T-helper 2 cell (primary cell): ENCODE measurements at regions not wholly inside any gene's neighbourhood (a gene's known extent, or its start where the extent isn't known, plus 50 kb on each side); places are given as distances from the start of the nearest gene placed in this dataset.

Experiments used
- DNase-seq, 5 experiments: peaks; one replicate each; pipeline versions ENCODE4 v3.0.0 to v3.0.0-alpha.2; 2012 to 2022

DNA sequence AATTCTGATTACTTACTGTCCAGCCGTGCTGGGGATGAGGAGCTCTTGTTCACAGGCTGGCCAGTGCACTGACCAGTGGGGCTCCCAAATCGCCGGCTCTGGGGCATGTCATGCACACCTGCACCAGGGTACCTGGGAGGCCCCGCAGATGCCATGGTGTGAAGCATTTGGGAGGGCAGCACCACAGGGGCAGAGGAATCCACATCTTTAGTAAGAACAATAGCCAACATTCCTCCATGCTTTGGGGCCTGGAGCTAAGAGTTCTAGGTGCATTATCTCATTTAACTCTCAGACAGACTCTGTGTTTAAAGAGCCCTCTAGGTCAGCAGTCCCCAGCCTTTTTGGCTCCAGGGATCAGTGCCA is 104.2 kb downstream of the ACKR3 start:
- no peak for DNase-seq

DNA sequence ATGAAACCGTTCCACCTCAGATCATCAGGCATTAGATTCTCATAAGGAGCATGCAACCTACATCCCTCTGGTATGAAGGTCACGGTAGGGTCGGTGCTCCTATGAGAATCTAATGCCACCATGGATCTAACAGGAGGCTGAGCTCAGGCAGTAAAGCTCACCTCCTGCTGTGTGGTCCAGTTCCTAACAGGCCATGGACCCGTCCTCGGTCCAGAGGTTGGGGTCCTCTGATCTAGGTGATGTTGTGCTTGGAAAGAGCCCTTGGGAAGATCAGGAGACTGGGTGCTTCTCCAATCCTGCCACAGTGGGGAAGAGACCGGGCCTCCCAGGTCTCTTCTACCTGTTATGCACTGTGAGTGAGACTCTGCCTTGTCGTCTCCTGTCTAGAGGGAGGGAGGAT is 104.6 kb downstream of the ACKR3 start:
- no peak for DNase-seq

DNA sequence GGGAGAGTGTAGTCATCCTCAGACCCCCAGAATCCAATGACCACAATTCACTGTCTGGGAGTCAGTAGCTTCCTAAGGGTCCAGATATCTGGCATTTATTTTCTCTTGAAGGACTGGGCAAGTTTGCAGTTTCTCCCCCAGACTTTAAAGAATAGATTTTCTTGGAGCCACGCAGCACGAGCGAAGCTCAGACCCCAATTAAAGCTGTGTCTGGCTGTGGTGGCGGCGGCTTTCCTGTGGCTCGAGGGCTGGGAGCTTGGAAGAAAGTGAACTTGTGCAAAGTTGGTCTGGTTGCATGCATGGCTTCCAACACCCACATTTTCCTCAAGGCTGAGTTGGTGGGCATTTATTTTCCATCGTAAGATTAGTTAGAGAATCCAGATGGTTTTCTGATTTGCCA is 105.0 kb downstream of the ACKR3 start:
- DNase-seq, result no peak

DNA sequence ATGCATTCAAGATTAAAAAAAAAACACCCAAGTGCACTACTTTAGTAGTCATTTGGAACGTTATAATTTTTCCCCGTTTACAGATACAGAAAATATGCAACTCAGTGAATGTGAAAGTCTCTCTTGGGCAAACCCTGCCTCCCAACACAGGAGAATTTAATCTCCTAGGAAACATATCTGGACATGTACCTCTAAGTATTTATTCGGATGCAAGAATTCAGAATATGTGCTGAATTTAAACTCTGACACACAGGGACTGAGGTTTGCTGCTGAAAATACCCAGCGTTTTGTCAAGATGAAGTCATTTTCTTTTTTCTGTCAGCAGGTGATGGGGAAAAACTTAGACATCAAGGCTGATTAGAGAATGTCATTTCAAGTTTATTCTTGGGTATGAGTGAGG is 105.4 kb downstream of the ACKR3 start:
- DNase-seq, result no peak

DNA sequence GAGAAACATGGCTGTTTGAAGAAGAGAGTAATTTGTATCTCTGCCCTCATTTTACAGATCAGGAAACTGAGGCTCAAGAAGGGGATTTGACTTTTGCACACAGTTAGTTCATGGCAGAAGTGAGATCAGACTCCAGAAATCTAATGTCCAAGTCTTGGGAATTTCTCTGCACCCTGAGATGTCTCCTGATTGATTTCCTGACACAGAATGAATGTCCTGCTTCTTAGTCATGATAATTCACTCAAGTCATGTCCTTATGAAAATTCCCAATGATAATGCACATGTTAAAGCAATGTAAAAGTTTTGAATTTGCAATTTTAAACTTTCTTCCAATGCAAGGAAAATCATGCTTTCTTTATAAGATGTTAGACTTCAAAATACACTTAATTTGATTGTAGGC is 105.9 kb downstream of the ACKR3 start:
- DNase-seq, result no peak

DNA sequence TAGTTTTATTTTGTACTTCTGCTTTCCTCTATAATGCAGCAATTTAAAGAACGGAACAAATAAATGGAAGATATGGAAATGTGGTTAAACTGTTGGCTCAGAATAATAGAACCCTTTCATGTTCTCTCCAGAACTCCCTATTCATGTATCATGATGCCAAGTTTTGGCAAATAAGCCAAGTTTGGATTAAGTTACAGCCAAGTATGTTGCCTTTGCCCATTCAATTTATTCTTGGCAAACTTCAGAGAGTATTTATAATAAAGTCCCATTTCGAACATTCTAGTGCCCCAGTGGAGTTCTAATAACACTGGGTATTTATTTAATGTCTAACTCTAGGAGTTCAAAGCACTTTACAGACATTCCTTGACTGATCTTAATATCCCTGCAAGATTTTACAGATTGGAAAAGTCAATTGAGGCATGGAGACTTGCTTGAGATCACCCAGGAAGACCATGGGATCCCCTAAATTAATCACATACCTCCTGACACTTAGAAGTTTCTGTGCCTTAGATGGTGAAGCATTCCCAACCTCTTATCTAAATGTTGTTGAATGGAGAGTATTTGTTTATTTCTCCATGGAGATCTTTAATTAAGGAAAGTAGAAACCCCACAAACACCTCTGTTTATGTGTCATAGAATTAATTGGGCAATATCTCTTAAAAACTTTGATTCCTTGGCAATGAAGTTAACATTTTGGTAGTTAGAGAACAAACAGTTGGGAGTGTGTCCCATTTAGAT is 106.7 kb downstream of the ACKR3 start:
- DNase-seq, result no peak

DNA sequence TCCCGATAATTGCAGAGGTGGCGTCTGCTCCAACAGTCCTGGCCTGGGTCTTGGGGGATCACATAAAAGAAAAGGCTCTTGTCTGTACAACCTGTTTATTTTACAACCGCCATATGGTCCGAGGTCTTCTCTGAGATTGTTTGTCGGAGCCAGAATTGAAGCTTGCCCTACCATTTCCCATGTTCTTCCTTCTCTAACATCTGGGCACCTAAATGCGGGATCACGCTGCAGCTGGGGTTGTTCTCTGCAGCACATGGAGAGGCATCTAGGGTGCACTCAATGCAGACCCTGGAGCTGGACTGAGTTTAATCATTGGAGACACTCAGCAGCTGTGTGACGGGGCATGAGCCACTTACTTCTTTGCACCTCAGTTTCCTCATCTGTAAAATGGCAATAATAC is 107.7 kb downstream of the ACKR3 start:
- DNase-seq, result no peak

DNA sequence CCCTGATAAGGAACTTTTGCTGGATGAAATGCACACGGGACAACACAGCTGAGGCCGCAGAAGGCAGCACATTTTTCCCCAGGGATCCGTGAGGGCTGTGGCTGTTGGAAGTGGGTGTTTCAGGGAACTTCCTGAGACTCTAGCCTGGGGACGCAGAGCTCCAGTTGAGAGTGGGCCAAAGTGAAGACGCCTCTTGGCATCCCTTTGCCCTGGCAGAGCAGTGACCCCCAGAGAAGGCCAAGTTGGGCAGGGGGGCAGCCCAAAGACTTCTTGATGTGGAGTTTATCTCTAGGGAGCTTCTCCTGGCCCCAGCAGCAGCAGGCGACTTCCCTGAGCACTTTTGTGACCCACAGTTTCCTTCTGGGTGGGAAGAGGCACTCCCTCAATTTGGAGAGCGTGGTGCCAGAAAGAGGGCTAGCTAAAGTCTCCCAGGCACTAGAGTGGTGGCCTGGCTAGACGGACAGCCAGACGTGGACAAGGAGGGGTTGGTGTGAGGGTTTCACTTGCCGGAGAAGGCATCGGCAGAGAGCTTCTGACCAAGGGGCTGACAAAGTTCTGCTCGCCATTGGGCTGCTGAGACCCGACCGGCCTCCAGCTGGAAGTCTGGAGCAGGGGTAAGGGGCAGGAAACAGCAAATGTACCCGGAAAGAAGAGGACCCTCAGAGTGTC is 108.8 kb downstream of the ACKR3 start:
- DNase-seq, result no peak

DNA sequence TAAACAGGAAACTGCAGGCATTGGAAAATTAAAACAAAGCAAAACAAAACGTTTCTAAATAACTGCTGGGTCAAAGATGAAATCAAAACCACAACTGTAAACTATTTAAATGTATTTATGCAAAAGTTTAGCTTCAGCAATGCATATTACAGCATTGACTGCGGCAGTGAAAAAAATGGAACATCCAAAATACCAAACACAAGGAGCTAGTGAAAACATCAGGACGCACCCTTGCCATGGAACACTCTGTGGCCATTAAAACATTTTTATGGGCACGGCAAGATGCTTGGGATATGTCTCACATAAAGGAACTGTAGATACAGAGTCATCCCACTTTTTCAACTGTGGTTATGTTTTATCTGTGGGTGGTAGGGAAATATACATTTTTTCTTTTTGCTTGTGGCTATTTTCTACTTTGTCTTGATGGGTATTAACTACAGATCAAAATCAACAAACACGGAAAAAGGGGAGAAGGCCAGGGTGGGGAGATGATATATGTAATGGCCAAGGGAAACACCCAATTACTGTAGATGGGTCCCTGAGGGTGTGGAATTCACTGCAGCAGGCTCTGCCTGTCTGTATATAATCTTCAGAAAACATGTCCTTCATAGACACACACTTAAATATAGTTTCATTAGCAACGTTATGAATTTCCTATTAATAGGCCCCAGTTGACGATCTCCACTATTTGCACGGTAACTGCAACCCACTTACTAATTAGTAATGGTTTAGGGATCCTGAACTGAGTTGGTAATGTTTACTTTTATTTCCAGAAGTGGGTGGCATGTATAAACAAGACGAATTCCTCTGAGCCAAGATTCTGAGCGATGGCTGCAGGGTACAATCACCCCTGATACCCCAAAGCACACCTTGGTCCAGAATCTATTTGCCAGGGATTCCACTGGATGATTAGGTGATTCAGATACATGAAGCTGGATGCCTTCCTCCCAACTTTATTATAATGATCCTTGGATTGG is 110.5 kb downstream of the ACKR3 start:
- DNase-seq, result no peak

DNA sequence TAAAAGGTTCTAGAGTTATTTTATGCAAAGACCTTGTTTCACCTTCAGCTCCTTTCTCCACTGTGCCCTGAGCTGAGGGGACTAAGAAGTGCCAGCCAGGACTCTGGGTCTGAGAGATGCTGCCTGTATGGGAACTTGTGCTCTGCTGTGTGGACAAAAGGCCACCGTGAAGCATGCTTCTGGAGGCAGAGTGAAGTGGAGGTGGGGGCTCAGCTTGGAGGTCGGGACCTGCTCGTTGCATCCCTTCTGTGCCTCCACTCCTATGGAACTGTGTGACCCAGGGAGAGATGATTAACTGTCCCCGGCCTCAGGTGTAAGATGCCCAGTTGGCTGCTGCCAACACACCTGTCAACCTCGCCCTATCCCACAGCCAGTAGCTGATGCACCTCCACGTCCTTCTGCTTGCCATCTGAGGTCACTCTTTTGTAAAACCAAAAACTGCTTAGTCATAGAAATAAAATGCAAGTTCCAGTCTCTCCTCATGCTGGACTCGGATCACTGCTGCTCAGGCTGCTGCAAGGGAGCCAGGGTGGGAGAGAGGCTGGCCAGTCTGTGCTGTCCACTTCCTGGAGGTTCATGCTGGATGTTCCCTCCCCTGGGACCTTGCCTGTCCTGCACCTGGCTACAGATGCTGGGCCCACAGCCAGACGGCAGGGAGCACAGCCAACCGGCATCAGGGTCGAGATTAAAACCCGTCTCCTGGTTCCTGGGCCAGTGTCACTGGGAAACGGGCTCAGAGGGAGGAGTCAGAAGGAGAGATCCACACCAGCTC is 113.2 kb downstream of the ACKR3 start:
- DNase-seq, result no peak

DNA sequence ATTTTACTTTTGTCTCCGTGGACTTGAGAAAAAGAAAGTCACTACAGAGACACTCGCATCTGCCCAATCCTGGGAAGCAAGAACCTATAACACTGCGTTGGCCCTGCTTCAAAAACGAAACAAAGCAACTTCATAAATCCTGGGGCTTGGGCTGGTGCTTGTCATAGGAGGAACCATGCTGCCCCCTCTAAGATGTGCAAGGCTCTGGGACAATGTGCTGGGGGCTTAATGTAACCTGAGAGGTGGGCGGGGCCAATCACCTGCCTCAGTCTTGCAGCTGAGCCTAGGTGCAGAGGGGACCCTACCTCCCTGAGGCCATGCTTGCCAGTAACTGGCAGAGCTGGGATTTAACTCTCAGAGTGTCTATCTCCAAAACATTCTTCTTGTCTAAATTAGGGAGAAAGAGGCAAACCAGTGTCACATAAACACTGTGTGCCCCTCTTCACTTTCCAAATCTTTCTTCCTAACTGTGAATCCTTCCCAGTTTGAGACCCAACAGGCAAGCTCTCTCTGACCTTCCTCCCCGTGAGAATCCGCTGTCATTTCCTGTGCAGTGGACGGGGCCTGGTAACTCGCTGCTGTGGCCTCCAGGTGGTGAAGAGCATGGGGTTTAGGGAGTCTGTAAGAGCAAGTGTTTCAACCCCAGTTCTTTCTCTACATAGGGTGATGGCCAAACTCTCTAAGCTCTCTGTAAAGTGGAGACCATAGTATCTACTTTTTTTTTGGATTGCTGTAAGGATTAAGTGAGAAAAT is 115.1 kb downstream of the ACKR3 start:
- DNase-seq, result no peak

DNA sequence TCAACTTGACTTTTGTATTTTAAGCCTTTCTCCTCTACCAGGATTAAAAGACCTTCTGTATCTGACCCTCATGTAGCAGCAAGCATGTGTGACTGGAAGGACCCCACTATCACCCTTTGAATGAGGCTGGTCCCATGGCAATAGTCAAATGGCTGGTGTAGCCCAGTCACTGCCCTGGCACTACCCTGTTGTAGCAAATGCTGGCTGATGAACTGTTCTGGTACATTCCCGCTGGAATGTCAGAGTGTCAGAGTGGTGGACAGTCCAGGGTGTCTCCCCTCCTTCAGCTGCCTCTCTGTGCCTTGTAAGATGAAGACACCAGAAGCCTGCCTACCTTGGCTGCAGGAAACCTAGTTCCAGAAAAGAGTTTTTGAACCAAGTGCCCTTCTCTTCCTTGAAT is 115.7 kb downstream of the ACKR3 start:
- no peak for DNase-seq

DNA sequence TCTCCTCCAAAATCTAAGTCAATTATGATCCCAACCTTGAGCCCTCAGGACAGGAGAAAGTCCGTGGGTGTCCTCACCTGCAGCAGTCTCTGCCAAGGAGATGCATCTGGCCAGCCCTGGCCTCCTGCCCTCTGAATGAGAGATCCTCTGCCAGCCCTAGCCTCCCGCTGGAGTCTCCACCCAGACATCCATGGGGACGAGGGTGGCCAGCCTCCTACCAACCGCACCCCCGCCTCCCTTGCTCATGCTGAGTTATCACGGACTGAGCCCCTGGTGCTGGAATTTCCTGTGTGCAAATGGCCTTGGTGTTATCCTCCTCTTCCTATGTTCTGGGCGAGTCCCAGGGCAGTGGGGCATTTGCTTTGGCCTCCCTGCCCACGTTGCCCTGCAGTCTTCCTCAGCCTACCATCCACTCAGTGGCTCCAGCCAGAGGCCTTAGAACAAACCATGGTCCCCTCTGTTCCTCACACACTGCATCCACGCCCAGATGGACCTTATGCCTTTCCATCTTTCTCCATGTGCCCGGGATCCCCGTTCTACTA is 116.4 kb downstream of the ACKR3 start:
- DNase-seq, result no peak

DNA sequence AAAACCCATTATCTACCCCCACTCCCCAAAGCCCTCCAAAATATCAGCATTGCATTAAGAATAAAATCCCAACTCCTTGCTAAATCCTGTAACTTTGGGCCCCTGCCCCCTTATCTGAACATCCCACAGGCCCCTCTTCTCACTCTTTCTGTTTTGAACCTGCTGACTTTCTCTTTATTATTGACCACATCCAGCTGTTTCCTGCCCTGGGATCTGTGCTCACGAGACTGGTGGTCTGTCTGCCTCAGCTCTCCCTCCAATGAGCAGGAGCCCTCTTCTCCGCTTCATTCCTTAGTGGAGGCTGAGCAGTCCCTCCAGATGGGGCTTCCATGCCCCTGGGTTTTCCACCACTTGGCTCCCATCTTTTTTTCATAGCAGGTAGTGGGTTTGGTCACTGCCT is 116.9 kb downstream of the ACKR3 start:
- DNase-seq, result no peak

DNA sequence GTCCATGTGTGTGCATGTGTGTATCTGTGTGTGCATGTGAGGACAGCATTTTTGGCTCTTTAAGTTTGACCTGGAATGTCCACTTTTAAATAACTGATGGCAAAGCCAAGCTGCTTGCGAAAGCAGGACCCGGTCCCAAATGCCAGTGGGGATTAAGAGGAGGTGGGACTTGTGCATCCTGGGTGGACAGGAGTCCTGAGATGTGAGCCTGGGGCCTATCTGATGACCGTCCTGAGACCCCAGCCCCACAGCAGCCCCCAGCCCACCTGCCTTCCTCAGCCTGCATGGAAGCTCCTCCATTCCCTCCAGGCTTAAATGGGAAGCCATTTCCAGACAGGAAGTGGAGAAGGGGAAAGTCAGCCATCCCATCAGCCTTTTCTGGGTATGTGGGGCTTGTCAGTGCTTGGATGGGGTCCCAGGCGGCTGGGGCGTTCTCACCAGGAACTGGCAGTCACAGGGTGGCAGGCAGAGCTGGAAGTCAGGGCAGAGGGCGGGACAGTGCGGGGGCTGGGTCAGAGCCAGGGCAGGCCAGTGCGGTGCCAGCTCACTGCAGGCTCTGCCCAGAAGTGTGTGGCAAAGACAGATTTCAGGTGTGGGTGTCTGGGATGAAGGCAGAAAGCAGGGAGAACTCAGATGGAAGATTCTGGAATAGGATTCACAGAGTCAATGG is 117.8 kb downstream of the ACKR3 start:
- no peak for DNase-seq

DNA sequence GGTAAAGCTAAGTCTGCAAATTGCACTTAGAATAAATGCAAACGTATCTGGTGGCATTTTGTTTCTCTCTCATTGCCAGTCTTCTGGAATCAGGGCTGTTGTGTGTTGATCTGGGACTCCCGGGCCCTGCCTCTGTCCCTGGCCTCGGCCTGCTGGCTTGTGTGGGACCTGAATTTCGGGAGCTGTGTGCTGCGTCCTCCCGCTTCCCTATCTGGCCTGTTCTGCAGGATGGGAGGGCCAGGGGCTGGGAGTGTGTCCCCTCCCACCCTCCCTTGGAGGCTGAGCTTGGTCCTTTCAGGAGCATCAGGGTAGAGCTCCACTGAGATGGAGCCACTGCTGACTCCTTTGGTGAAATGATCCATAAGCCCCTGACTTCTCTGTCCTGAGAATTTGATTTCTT is 118.5 kb downstream of the ACKR3 start:
- no peak for DNase-seq

DNA sequence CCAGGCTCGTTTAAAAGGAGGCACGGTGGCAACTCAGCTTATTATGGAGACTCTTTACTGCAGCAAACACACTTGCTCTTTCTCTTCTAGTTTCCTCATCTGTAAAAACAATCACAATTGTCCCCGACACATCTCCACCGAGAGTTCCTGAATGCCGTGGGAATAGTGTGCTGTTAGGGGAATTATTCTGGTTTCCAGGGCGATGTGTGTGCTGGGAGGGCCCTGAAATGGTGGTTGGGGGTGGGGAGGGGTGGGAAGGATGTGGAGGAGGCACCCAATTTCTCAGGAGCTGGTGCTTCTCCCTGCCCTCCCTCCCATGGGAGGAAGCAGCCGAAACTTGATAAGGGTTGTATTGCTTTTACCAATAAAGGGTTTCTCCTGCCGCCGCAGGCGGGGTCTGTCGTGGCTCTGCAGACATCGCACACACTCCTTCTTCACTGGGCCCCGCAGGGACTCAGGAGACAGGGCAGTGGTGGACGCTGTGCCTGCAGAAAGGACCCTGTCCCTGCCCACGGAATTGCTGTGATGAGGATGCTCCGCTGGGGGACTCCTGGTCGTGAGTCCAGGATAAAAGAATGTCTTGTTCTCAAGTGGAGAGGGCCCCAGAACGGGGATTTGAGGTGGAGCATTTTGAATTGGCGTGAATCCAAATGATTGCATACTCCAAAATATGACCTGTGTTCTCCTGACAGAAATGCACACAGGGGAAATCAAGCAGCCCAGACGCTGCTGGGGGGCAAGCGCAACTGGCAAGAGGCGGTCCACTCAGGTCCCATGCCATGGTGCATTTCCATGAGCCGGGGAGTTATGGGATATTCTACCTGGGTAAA is 119.2 kb downstream of the ACKR3 start:
- no peak for DNase-seq

DNA sequence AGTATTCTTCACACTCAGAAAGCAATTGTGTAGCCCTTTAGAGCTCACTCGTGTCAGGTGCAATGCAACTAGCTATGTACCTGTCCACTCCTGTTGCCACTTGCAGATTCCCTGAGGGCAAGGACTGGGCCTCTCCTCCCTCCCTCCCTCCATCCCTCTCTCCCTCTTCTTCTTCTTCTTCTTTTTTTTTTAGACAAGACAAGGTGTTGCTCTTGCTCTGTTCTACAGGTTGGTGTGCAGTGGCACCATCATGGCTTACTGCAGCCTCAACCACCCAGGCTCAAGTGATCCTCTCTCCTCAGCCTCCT is 119.7 kb downstream of the ACKR3 start:
- DNase-seq, result no peak

DNA sequence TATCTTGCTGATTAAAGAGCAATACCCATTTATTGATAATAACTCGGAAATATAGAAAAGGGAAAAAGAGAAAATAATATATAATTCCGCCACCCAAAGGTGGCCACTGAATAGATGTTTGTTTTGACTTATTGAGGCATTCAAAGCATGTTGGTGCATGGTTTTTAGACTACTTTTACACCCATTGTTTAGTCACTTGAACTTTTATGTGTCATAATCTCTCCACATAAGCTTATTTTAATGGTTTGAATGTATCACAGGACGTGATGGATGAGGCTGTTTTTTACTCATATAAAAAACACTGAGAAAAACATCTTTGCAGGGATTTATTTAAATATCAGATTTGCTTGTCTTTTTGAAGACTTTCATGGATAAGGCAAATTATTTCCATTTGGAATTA is 120.4 kb downstream of the ACKR3 start:
- no peak for DNase-seq

DNA sequence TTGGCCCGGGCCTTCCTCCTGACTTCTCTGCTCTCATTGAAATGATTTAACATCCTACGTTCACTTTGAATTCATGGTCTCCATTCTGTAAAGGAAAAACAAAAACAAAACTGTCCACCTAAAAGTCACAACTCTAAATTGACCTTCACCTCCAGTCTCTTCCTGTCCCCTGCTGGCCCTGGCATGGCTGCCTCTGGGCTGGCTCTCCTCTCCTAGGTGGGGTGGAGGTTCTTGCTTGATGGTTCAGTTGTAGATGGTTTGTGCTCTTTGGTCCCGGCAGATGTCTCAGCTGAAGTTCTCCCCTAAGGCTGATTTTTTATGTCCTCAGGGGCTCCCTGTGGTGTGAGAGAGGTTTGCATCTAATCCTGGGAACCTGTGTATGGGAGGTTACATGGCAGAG is 121.1 kb downstream of the ACKR3 start:
- DNase-seq, result no peak

DNA sequence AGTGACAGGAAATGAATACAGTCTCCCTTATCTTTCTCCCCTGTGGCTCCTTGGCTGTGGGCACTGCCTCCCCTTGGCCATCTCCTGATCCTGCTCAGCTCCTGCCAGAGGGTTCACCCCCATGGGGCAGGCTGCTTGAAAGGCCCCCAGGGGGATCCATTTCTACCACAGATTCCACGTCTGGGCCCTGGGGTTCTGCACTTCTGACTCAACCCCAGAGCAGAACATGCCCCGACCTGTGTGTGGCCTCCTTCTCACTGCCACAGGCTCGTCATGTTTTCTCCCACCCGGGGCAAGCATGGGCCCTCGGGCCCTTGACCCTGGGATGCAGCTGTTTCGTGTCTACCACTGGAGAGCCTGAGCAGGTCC is 122.2 kb downstream of the ACKR3 start:
- no peak for DNase-seq
